AG09319 (cell line): ENCODE measurements at regions not wholly inside any gene's neighbourhood (a gene's known extent, or its start where the extent isn't known, plus 50 kb on each side); places are given as distances from the start of the nearest gene placed in this dataset.
A peak's percentile ranks its signal among the peaks of the same experiment; 100 is the strongest.

ENCODE experiments used
- DNase-seq: peaks from one replicate; pipeline ENCODE4 v3.0.0-alpha.2; 2010; ENCODE audit warnings: low read depth; ENCODE audit errors: extremely low read depth
- CTCF ChIP-seq: IDR thresholded peaks from 2 replicates; pipeline ENCODE4 v1.5.1; 2011; ENCODE audit warnings: low read depth, mild to moderate bottlenecking, inconsistent platforms, low read length, moderate library complexity

- TF ChIP-seq CTCF = no peak
Observed at GRCh38 chr2:226622484-226622883, 177.1 kb downstream of the IRS1 start.

GRCh38 chr2:226620176-226620575 is 179.4 kb downstream of the IRS1 start:
- no peak for TF ChIP-seq CTCF
- DNase-seq = no peak

More at GRCh38 chr2:226622484-226622883, 177.1 kb downstream of the IRS1 start:
- no peak for DNase-seq

- DNase-seq = no peak
- no peak for TF ChIP-seq CTCF
Observed at GRCh38 chr2:226619707-226620106, 179.9 kb downstream of the IRS1 start.

- no peak for TF ChIP-seq CTCF
Observed at GRCh38 chr2:226618875-226619605, 180.6 kb downstream of the IRS1 start.

GRCh38 chr2:226618544-226618874 is 181.1 kb downstream of the IRS1 start:
- TF ChIP-seq CTCF = no peak
- DNase-seq = no peak

More at GRCh38 chr2:226618875-226619605, 180.6 kb downstream of the IRS1 start:
- DNase-seq = peak; percentile 60

GRCh38 chr2:226615891-226616290 is 183.7 kb downstream of the IRS1 start:
- TF ChIP-seq CTCF = no peak
- no peak for DNase-seq

GRCh38 chr2:226611944-226612318 is 187.7 kb downstream of the IRS1 start:
- no peak for TF ChIP-seq CTCF
- DNase-seq = no peak
